SK-N-SH (cell line): ENCODE measurements at regions not wholly inside any gene's neighbourhood (a gene's known extent, or its start where the extent isn't known, plus 50 kb on each side); places are given as distances from the start of the nearest gene placed in this dataset.

ENCODE experiments used
- CTCF ChIA-PET: fragments of 300-600, 350-600 bp; formaldehyde crosslinking; extraction: SDS; loops from one replicate; lab custom pipeline; 2021; lab: Yijun Ruan, JAX
- POLR2A ChIA-PET: fragments of 350-600 bp; sonication (Branson Sonifier 250); formaldehyde crosslinking; extraction: SDS; loops from one replicate; lab custom pipeline; 2020; ENCODE audit warnings: antibody characterized with exemption, inconsistent platforms; lab: Yijun Ruan, JAX
- DNase-seq: peaks from one replicate; pipeline ENCODE4 v3.0.0; 2012
- H2AFZ ChIP-seq: fragments of 200-600 bp; sonication (generic); 2 replicates; pipeline ENCODE4 v1.8.1; 2016; ENCODE audit warnings: antibody characterized with exemption, mild to moderate bottlenecking, low read depth
- H3F3A ChIP-seq: fragments of 200-600 bp; sonication (generic); replicated peaks from 2 replicates; pipeline ENCODE3; 2016; ENCODE audit warnings: antibody characterized with exemption, mild to moderate bottlenecking; ENCODE audit not compliant: insufficient read depth
- H3K27ac ChIP-seq, 2 experiments: fragments of 200-500 bp in 1 of 2; fragments of 200-600 bp in 1 of 2; sonication (Bioruptor generic) in 1 of 2; sonication (generic), shearing (Covaris generic) in 1 of 2; 2 replicates each; pipeline versions ENCODE4 v1.5.1 to v1.6.1; 2014 to 2016; ENCODE audit warnings: low read depth in 2 of 2, inconsistent platforms in 1 of 2, low read length in 1 of 2, mild to moderate bottlenecking in 1 of 2, mixed read lengths in 1 of 2
- H3K27me3 ChIP-seq: fragments of 200-600 bp; sonication (generic), shearing (Covaris generic); 2 replicates; pipeline ENCODE4 v1.6.1; 2016; ENCODE audit warnings: mixed run types; ENCODE audit not compliant: insufficient read depth
- H3K36me3 ChIP-seq, 2 experiments: fragments of 200-500 bp in 1 of 2; fragments of 200-600 bp in 1 of 2; sonication (Bioruptor generic) in 1 of 2; sonication (generic) in 1 of 2; replicated peaks in 1 of 2; 2 replicates each; pipeline versions ENCODE3 to v1.5.1; 2014 to 2016; ENCODE audit warnings: low read length in 1 of 2, mild to moderate bottlenecking in 1 of 2; ENCODE audit not compliant: insufficient read depth in 2 of 2, control insufficient read depth in 1 of 2
- H3K4me1 ChIP-seq, 2 experiments: fragments of 200-500 bp in 1 of 2; fragments of 200-600 bp in 1 of 2; sonication (Bioruptor generic) in 1 of 2; sonication (generic), shearing (Covaris generic) in 1 of 2; 2 replicates each; pipeline versions ENCODE4 v1.5.1 to v1.6.1; 2014 to 2016; ENCODE audit warnings: low read depth in 1 of 2, low read length in 1 of 2, mixed run types in 1 of 2; ENCODE audit not compliant: insufficient read depth in 2 of 2, control insufficient read depth in 1 of 2
- H3K4me2 ChIP-seq: fragments of 200-600 bp; sonication (generic), shearing (Covaris generic); 2 replicates; pipeline ENCODE4 v1.6.1; 2017; ENCODE audit warnings: mixed run types
- H3K4me3 ChIP-seq, 2 experiments: fragments of 200-500 bp in 1 of 2; fragments of 200-600 bp in 1 of 2; sonication (Bioruptor generic) in 1 of 2; sonication (generic), shearing (Covaris generic) in 1 of 2; 2 replicates each; pipeline versions ENCODE4 v1.5.1 to v1.8.1; 2014 to 2016; ENCODE audit warnings: low read depth in 2 of 2, inconsistent platforms in 1 of 2, low read length in 1 of 2, mild to moderate bottlenecking in 1 of 2, mixed read lengths in 1 of 2, moderate library complexity in 1 of 2
- H3K79me2 ChIP-seq: fragments of 200-600 bp; sonication (generic); 2 replicates; pipeline ENCODE4 v1.8.1; 2017; ENCODE audit warnings: mild to moderate bottlenecking; ENCODE audit not compliant: insufficient read depth
- H3K9ac ChIP-seq: fragments of 200-600 bp; sonication (generic); 2 replicates; pipeline ENCODE4 v1.6.1; 2017; ENCODE audit warnings: mixed run types
- H3K9me2 ChIP-seq: fragments of 200-600 bp; sonication (generic); 2 replicates; pipeline ENCODE4 v1.6.1; 2017; ENCODE audit warnings: mixed run types
- H3K9me3 ChIP-seq: fragments of 200-600 bp; sonication (generic); 2 replicates; pipeline ENCODE4 v1.6.1; 2017; ENCODE audit warnings: mixed run types, mild to moderate bottlenecking, moderate library complexity
- H4K20me1 ChIP-seq: fragments of 200-600 bp; sonication (generic); 2 replicates; pipeline ENCODE4 v1.6.1; 2017; ENCODE audit warnings: mild to moderate bottlenecking, mixed run types; ENCODE audit not compliant: insufficient read depth
- ELF1 ChIP-seq: IDR thresholded peaks from 2 replicates; pipeline ENCODE4 v1.4.0; 2012
- EZH2phosphoT487 ChIP-seq: fragments of 200-600 bp; sonication (generic); IDR thresholded peaks from 2 replicates; pipeline ENCODE4 v1.6.1; 2017; ENCODE audit warnings: low read depth, mixed run types, mild to moderate bottlenecking, antibody characterized with exemption, moderate library complexity, borderline replicate concordance
- FOSL2 ChIP-seq: IDR thresholded peaks from 2 replicates; pipeline ENCODE4 v1.4.0; 2012; ENCODE audit warnings: low read depth, mild to moderate bottlenecking, moderate library complexity, borderline replicate concordance
- JUND ChIP-seq: IDR thresholded peaks from 2 replicates; pipeline ENCODE4 v1.4.0; 2012
- MEF2A ChIP-seq: IDR thresholded peaks from 2 replicates; pipeline ENCODE4 v1.4.0; 2012; ENCODE audit warnings: low read depth, borderline replicate concordance
- MXI1 ChIP-seq: IDR thresholded peaks from 2 replicates; pipeline ENCODE4 v1.6.1; 2012; ENCODE audit warnings: mild to moderate bottlenecking, low read depth, low read length, improper control_type of control experiment
- NFIC ChIP-seq: IDR thresholded peaks from 2 replicates; pipeline ENCODE4 v1.4.0; 2012; ENCODE audit warnings: borderline replicate concordance
- PBX3 ChIP-seq: IDR thresholded peaks from 2 replicates; pipeline ENCODE4; 2012
- POLR2AphosphoS5 ChIP-seq: IDR thresholded peaks from 2 replicates; pipeline ENCODE4 v1.6.1; 2012; ENCODE audit warnings: low read depth, low read length
- RAD21 ChIP-seq: IDR thresholded peaks from 2 replicates; pipeline ENCODE4 v1.6.1; 2012; ENCODE audit warnings: mild to moderate bottlenecking, low read length
- RCOR1 ChIP-seq: fragments of 150-350 bp; IDR thresholded peaks from 2 replicates; pipeline ENCODE4 v1.6.1; 2017; ENCODE audit warnings: antibody characterized with exemption, low read length
- RFX5 ChIP-seq: IDR thresholded peaks from 2 replicates; pipeline ENCODE4 v1.6.1; 2012; ENCODE audit warnings: mild to moderate bottlenecking, improper control_type of control experiment, low read length
- RXRA ChIP-seq: IDR thresholded peaks from 2 replicates; pipeline ENCODE4 v1.4.0; 2012; ENCODE audit warnings: low read depth, mild to moderate bottlenecking, borderline replicate concordance
- SIN3A ChIP-seq: IDR thresholded peaks from 2 replicates; pipeline ENCODE4 v1.6.1; 2012; ENCODE audit warnings: low read depth, mild to moderate bottlenecking, low read length, moderate library complexity, borderline replicate concordance
- SMC3 ChIP-seq: IDR thresholded peaks from 2 replicates; pipeline ENCODE4 v1.6.1; 2012; ENCODE audit warnings: low read depth, low read length, improper control_type of control experiment
- TCF12 ChIP-seq: IDR thresholded peaks from 2 replicates; pipeline ENCODE4 v1.4.0; 2012
- YY1 ChIP-seq: IDR thresholded peaks from 2 replicates; pipeline ENCODE4 v1.4.0; 2012; ENCODE audit warnings: low read depth, mild to moderate bottlenecking
- ZBTB33 ChIP-seq: IDR thresholded peaks from 2 replicates; pipeline ENCODE4 v1.4.0; 2012; ENCODE audit warnings: low read depth, borderline replicate concordance
- WGBS: methylation state at CpG from one replicate; pipeline ENCODE4 v1.1.6; 2017; ENCODE audit warnings: low lambda C conversion rate; 5-methylcytosine and 5-hydroxymethylcytosine counted together

- H3K4me1 ChIP-seq, result peaks cover 5 to 6% of the 10 kb centered on the region in 2 experiments; a peak in 3 of 4 replicates
- H3K9me2 ChIP-seq, result no peaks in the 10 kb centered on the region
- DNase-seq, result no peak
- TF ChIP-seq ELF1, result no peak
- TF ChIP-seq SMC3, result no peak
- TF ChIP-seq RXRA, result no peak
- no peak for TF ChIP-seq JUND
- no peak for TF ChIP-seq YY1
- TF ChIP-seq PBX3, result no peak
- TF ChIP-seq EZH2phosphoT487, result no peak
- TF ChIP-seq MEF2A, result no peak
- TF ChIP-seq RFX5, result no peak
- no peak for TF ChIP-seq POLR2AphosphoS5
- TF ChIP-seq RCOR1, result no peak
- no peak for TF ChIP-seq TCF12
- no peak for TF ChIP-seq FOSL2
- TF ChIP-seq RAD21, result no peak
- no peak for TF ChIP-seq ZBTB33
- CTCF ChIA-PET, result no interaction called here
- no peak overlapping the region for H3K9ac ChIP-seq
- POLR2A ChIA-PET, result no interaction called here
- 100% methylated on average over 1 of the region's 1 CpG for WGBS
- H3K9me3 ChIP-seq, result 0 out of 2 replicates have a peak, but pooled peaks cover under 1% of the 10 kb centered on the region
- H3K4me2 ChIP-seq, result no peak overlapping the region
- no peak overlapping the region for H3K4me3 ChIP-seq
- no peaks in the 10 kb centered on the region for H3K27me3 ChIP-seq
- H3F3A ChIP-seq, result no peaks in the 10 kb centered on the region
- H4K20me1 ChIP-seq, result no peaks in the 10 kb centered on the region
- no peak overlapping the region for H2AFZ ChIP-seq
- H3K79me2 ChIP-seq, result no peaks in the 10 kb centered on the region
- H3K36me3 ChIP-seq, result no peaks in the 10 kb centered on the region
- H3K27ac ChIP-seq, result no peak overlapping the region
These were observed 120.9 kb upstream of the RND3 start for GRCh38 chr2:150608341-150608740.

DNA sequence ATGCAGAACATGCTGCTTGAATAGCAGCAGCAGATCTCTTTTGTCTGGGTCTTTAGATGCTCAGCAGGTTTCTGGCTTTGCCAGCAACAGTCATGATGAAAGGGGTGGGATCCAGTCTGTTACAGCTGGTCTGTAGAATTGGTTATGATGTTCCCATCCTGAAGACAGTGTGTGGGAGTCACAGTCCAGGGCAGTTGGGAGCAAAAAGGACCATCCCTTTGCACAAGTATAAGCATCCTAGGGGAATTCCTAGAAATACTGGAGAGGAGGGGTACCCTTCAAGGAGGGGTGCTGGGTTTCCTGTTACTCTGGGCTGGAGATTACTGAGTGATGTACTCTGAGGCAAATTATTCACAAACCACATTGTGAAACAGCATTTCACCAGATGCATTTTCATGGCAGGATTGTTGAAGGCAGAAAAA is 119.9 kb upstream of the RND3 start:
- Histone ChIP-seq H3K4me2 (no peak overlapping the region), H2AFZ (no peak overlapping the region), H3K9me2 (no peaks in the 10 kb centered on the region), H3K9ac (no peak overlapping the region), H3F3A (no peaks in the 10 kb centered on the region), H3K79me2 (no peaks in the 10 kb centered on the region), H3K4me1 (peaks cover 0 to 6% of the 10 kb centered on the region in 2 experiments; a peak in 3 of 4 replicates), H3K27ac (no peak overlapping the region), H3K36me3 (peaks cover 0 to 9% of the 10 kb centered on the region in 2 experiments), H3K27me3 (no peaks in the 10 kb centered on the region), H3K9me3 (peaks cover 5% of the 10 kb centered on the region), H4K20me1 (no peaks in the 10 kb centered on the region), H3K4me3 (no peak overlapping the region)
- ChIA-PET POLR2A (no interaction called here), CTCF (interaction anchor here (0.6 kb wide), 1 partner anchor 325 kb away, joined by 3 read pairs; no protein-coding TSS in a partner anchor)
- no peak for DNase-seq
- TF ChIP-seq SIN3A, result no peak
- TF ChIP-seq NFIC, result no peak
- no peak for TF ChIP-seq MXI1
- TF ChIP-seq RXRA, result no peak
- TF ChIP-seq TCF12, result no peak
